Upper lobe of right lung (tissue), 1 donor: ENCODE measurements at regions not wholly inside any gene's neighbourhood (a gene's known extent, or its start where the extent isn't known, plus 50 kb on each side); places are given as distances from the start of the nearest gene placed in this dataset.

Experiments
- ATAC-seq: fragments of 200-7000 bp; cut with Tn5 transposase; one replicate; pipeline ENCODE4 v1.9.1; 2020; ENCODE audit warnings: mild to moderate bottlenecking, moderate library complexity
- DNase-seq: peaks from one replicate; pipeline ENCODE4 v3.0.0-alpha.2; 2020
- H3K27ac ChIP-seq: fragments of 200-600 bp; one replicate; pipeline ENCODE4 v1.8.0; 2022
- H3K27me3 ChIP-seq: fragments of 200-600 bp; one replicate; pipeline ENCODE4 v1.8.0; 2022; ENCODE audit warnings: mild to moderate bottlenecking
- H3K36me3 ChIP-seq: fragments of 200-600 bp; one replicate; pipeline ENCODE4 v1.8.0; 2022
- H3K4me1 ChIP-seq: fragments of 200-600 bp; one replicate; pipeline ENCODE4 v1.8.0; 2022
- H3K4me3 ChIP-seq: fragments of 200-600 bp; one replicate; pipeline ENCODE4 v1.8.0; 2022; ENCODE audit warnings: mild to moderate bottlenecking
- H3K9me3 ChIP-seq: fragments of 200-600 bp; one replicate; pipeline ENCODE4 v1.8.0; 2022
- CTCF ChIP-seq: fragments of 200-600 bp; IDR thresholded peaks from one replicate; pipeline ENCODE4 v1.8.0; 2022; ENCODE audit warnings: antibody characterized with exemption
- intact Hi-C: fragments of 100-400 bp; cut with DNase I; formaldehyde crosslinking; loops from one replicate; pipeline ENCODE4 v1.11.0; 2022
- donor health status: DM: no; HTN: yes; CAD: no; lungs with severe emphysema.

GRCh38 chr3:5277612-5278236 lies 90.2 kb downstream of the EDEM1 start:
- ATAC-seq (no peak), DNase-seq (no peak)
- no peaks in the 10 kb centered on the region for H3K4me1 ChIP-seq
- no peak for TF ChIP-seq CTCF
- no peaks in the 10 kb centered on the region for H3K27me3 ChIP-seq
- no peak overlapping the region for H3K4me3 ChIP-seq
- H3K9me3 ChIP-seq = no peaks in the 10 kb centered on the region
- intact Hi-C loops = no loop called here
- no peaks in the 10 kb centered on the region for H3K36me3 ChIP-seq
- H3K27ac ChIP-seq = no peak overlapping the region

- Histone ChIP-seq H3K36me3 (no peaks in the 10 kb centered on the region), H3K27me3 (no peaks in the 10 kb centered on the region), H3K27ac (no peak overlapping the region), H3K4me3 (no peak overlapping the region), H3K9me3 (no peaks in the 10 kb centered on the region), H3K4me1 (no peaks in the 10 kb centered on the region)
- DNase-seq = no peak
- intact Hi-C loops = no loop called here
- ATAC-seq = no peak
- TF ChIP-seq CTCF = no peak
Measured at GRCh38 chr3:5278666-5279065, 91.2 kb downstream of the EDEM1 start.

- intact Hi-C loops = no loop called here
Measured at GRCh38 chr3:5282703-5283102, 95.2 kb downstream of the EDEM1 start.

GRCh38 chr3:5285439-5285838 lies 97.9 kb downstream of the EDEM1 start:
- no peak for DNase-seq
- Histone ChIP-seq H3K27me3 (no peaks in the 10 kb centered on the region), H3K4me3 (no peak overlapping the region), H3K4me1 (no peaks in the 10 kb centered on the region), H3K36me3 (no peaks in the 10 kb centered on the region), H3K9me3 (no peaks in the 10 kb centered on the region), H3K27ac (no peak overlapping the region)
- no peak for TF ChIP-seq CTCF
- ATAC-seq = no peak
- intact Hi-C loops = no loop called here

More at GRCh38 chr3:5282703-5283102, 95.2 kb downstream of the EDEM1 start:
- H3K4me3 ChIP-seq = no peak overlapping the region
- DNase-seq (no peak), ATAC-seq (no peak)
- H3K27me3 ChIP-seq = no peaks in the 10 kb centered on the region
- H3K4me1 ChIP-seq = no peaks in the 10 kb centered on the region
- no peaks in the 10 kb centered on the region for H3K9me3 ChIP-seq
- no peak for TF ChIP-seq CTCF
- H3K27ac ChIP-seq = no peak overlapping the region
- no peaks in the 10 kb centered on the region for H3K36me3 ChIP-seq

- Histone ChIP-seq H3K4me3 (no peak overlapping the region), H3K4me1 (no peaks in the 10 kb centered on the region), H3K9me3 (no peaks in the 10 kb centered on the region), H3K27me3 (no peaks in the 10 kb centered on the region), H3K27ac (no peak overlapping the region), H3K36me3 (no peaks in the 10 kb centered on the region)
- ATAC-seq (no peak), DNase-seq (no peak)
- TF ChIP-seq CTCF = no peak
- intact Hi-C loops = no loop called here
Measured at GRCh38 chr3:5290915-5291314, 103.4 kb downstream of the EDEM1 start.

GRCh38 chr3:5292512-5292911 lies 105.0 kb downstream of the EDEM1 start:
- H3K36me3 ChIP-seq = no peaks in the 10 kb centered on the region
- DNase-seq (no peak), ATAC-seq (no peak)
- intact Hi-C loops = no loop called here
- H3K27me3 ChIP-seq = no peaks in the 10 kb centered on the region
- H3K4me3 ChIP-seq = no peak overlapping the region
- H3K27ac ChIP-seq = no peak overlapping the region
- no peaks in the 10 kb centered on the region for H3K4me1 ChIP-seq
- no peak for TF ChIP-seq CTCF
- no peaks in the 10 kb centered on the region for H3K9me3 ChIP-seq
